ENCODE measurements at regions not wholly inside any gene's neighbourhood (a gene's known extent, or its start where the extent isn't known, plus 50 kb on each side); places are given as distances from the start of the nearest gene placed in this dataset.

DNA sequence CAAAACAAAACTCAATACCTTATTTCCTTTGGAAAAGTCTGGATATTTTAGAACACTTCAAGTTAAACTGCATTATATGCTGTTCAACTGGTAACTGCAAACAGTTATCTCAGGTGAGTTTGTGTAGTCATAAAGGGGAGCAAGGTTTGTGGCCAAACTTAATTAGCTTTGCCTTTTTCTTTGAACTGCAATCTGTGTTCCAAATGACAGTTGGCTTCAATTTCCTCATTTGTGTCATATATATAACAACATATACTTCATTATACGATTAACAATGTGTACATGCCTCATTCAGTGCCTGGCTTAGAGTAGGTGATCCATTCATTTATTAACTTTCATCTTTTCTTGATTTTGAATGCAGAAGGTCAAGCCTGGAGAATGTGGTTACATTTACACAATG lies 55.8 kb downstream of the KCNE4 start:
- no peak overlapping the region for H3K27ac Mint-ChIP-seq
- CTCF ChIA-PET: no interaction called here
- H3K4me3 Mint-ChIP-seq: no peak overlapping the region
- no peaks in the 10 kb centered on the region for H3K36me3 Mint-ChIP-seq
- no peaks in the 10 kb centered on the region for H3K4me1 Mint-ChIP-seq
- no peak for DNase-seq
- no peak for ATAC-seq
- H3K27me3 Mint-ChIP-seq: no peaks in the 10 kb centered on the region
- H3K9me3 Mint-ChIP-seq (ENCODE audit: low read depth): no peaks in the 10 kb centered on the region

DNA sequence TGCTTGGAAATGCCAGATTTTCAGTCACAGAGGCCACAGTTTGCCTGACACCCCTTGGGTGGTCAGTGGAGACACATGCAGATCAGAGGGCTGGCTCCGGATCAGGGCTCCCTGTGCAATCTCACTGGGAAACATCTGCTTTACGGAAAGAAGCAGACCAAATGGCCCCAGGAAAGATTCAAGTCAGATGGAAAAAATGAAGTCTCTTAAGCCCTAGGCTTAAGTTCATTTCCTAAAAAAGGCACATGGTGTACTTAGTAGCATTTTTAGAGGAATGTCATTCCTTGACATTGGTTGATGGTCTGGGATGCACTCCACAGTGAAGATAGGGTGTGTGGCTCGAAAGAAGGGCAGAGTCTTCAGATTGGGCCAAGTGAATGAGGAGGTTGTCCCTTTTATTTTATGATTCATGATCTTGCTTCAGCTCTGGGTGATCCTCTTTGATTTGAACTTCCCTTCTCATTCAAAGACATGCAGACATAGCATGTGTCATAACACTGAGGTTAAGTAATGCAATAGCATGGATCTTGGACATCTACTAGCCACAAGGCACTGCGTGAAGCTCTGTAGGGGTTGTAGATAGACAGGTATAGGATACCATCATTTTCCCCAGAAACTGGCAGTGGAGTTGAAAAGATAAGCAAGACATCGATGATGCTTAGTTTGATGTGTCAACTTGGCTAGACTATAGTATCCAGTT lies 56.5 kb downstream of the KCNE4 start:
- CTCF ChIA-PET: no interaction called here

DNA sequence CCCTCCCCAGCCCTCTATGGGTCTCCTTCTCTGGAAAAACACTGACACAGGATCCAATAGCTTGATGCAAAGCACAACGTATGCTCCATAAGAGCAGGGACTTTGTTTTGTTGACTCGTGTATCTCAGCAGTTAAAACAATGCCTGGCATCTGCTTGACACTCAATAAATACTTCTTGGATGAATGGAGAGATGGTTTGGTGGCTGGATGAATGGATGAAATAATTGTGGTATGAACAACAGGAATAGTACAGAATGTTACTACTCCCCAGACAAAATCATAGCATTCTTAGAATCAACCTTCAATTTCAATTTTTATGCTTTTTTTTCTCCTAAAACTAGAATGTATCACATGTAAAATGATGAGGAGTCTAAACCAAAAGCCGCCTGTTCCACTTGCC lies 57.4 kb downstream of the KCNE4 start:
- CTCF ChIA-PET: no interaction called here
- no peak overlapping the region for H3K4me3 Mint-ChIP-seq
- H3K4me1 Mint-ChIP-seq: no peaks in the 10 kb centered on the region
- no peaks in the 10 kb centered on the region for H3K27me3 Mint-ChIP-seq
- ATAC-seq (no peak), DNase-seq (no peak)
- H3K9me3 Mint-ChIP-seq (ENCODE audit: low read depth): no peaks in the 10 kb centered on the region
- no peak overlapping the region for H3K27ac Mint-ChIP-seq
- H3K36me3 Mint-ChIP-seq: no peaks in the 10 kb centered on the region

More for the DNA sequence above, 56.5 kb downstream of the KCNE4 start:
- Mint-ChIP-seq H3K4me1 (no peaks in the 10 kb centered on the region), H3K27me3 (no peaks in the 10 kb centered on the region), H3K9me3 (ENCODE audit: low read depth) (no peaks in the 10 kb centered on the region), H3K36me3 (no peaks in the 10 kb centered on the region), H3K4me3 (no peak overlapping the region), H3K27ac (no peak overlapping the region)
- DNase-seq (no peak), ATAC-seq (no peak)

DNA sequence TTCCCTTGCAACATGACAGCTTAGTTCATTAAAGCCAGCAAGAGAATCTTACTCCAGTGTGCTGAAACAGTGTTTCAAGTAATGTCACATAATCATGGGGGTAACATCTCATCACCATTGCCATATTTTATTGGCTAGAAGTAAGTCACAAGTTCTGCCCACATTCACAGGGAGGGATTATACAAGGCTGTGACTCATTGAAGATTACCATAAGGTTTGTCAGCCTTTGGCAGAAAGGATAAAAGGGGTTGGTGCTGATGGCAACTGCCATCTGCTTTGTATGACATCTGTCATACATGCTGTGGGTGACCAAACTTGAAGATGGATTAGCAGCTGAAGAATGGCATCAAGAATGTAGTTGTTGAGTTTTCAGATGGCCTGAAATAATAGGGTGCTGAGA lies 61.2 kb downstream of the KCNE4 start:
- DNase-seq (no peak), ATAC-seq (no peak)
- Mint-ChIP-seq H3K36me3 (no peaks in the 10 kb centered on the region), H3K27me3 (no peaks in the 10 kb centered on the region), H3K9me3 (ENCODE audit: low read depth) (no peaks in the 10 kb centered on the region), H3K4me1 (no peaks in the 10 kb centered on the region), H3K27ac (no peak overlapping the region), H3K4me3 (no peak overlapping the region)
- CTCF ChIA-PET: no interaction called here

DNA sequence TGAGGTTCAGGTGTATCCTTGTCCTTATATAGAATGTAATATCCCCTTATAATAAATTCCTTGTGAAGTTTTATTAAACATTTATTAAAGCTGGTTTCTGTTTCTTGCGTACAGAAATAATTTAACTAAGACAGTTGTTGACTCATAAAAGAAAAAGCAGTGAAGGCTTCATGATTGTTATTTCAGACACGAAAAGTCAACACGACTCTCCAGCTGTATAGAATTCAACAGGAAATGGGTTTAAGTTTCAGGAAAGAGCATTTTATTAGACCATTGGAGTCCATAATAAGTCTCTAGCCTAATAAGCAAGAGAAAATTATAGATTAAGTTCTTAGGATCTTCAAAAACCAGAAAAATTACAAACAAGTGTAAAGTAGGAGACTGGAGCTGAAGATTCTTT lies 62.2 kb downstream of the KCNE4 start:
- H3K9me3 Mint-ChIP-seq (ENCODE audit: low read depth): no peaks in the 10 kb centered on the region
- H3K4me1 Mint-ChIP-seq: no peaks in the 10 kb centered on the region
- CTCF ChIA-PET: no interaction called here
- no peak overlapping the region for H3K27ac Mint-ChIP-seq
- no peaks in the 10 kb centered on the region for H3K36me3 Mint-ChIP-seq
- DNase-seq (no peak), ATAC-seq (no peak)
- no peak overlapping the region for H3K4me3 Mint-ChIP-seq
- no peaks in the 10 kb centered on the region for H3K27me3 Mint-ChIP-seq

DNA sequence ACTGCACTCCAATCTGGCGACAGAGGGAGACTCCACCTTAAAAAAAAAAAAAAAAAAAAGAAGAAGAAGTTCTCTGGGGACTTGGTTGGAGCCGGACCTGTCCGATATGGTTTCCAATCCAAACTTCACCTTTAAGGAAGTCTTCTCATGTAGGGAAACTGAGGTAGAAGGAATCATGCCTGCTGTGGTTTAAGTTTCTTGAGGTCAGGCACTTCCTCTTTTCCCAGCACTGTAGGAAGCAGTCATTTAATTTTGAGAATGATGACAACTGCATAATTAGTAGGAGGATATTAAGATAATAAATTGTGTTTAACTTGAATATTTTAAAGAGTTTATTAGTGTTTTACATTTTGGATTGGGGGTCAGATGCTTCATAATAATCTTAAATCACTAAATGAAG lies 62.9 kb downstream of the KCNE4 start:
- DNase-seq: no peak
- CTCF ChIA-PET: no interaction called here
- H3K27ac Mint-ChIP-seq: no peak overlapping the region

DNA sequence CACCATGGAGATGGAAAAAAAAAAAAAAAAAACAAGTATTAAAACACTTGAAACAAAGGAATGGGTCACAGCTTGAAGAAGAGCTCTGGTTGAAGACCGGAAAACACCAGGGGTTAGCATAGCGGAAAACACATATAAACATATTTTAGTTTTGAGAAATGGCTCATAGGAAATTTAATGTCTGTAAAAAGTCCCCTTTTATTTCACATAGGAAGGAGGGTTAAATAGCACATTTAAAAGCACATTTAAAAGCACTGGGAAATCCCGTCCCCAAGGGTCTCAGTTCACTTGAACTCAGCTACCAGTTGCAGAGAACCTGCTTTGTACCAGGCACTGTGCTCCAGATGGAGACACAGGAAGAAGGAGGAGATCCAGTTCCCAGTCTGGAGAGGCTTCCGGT lies 65.5 kb downstream of the KCNE4 start:
- DNase-seq: no peak
- CTCF ChIA-PET: no interaction called here

More for the DNA sequence above, 62.9 kb downstream of the KCNE4 start:
- Mint-ChIP-seq H3K4me3 (no peak overlapping the region), H3K4me1 (no peaks in the 10 kb centered on the region), H3K9me3 (ENCODE audit: low read depth) (no peaks in the 10 kb centered on the region), H3K36me3 (no peaks in the 10 kb centered on the region), H3K27me3 (no peaks in the 10 kb centered on the region)
- no peak for ATAC-seq

DNA sequence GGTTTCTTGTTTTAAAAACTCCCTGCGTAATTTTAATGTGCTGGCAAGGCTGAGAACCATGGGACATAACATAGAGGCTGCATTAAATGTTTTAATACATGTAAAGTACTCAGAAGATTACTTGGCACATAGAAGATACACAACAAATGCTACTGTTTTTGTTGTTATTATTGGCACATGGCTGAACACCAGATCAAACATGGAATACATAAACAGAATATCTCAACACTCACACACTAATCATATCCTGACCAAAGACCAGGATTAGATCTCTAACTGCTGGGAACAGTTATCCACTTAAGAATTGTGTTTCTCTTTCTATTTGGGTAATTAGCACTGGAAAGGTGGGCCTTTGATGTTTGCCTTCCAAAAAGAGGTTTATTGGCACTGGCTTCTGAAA lies 69.3 kb downstream of the KCNE4 start:
- no peaks in the 10 kb centered on the region for H3K4me1 Mint-ChIP-seq
- H3K4me3 Mint-ChIP-seq: no peak overlapping the region
- no peak overlapping the region for H3K27ac Mint-ChIP-seq
- ATAC-seq (no peak), DNase-seq (no peak)
- H3K9me3 Mint-ChIP-seq (ENCODE audit: low read depth): no peaks in the 10 kb centered on the region
- no peaks in the 10 kb centered on the region for H3K27me3 Mint-ChIP-seq
- CTCF ChIA-PET: no interaction called here
- no peaks in the 10 kb centered on the region for H3K36me3 Mint-ChIP-seq

More for the DNA sequence above, 65.5 kb downstream of the KCNE4 start:
- no peak for ATAC-seq
- no peak overlapping the region for H3K4me3 Mint-ChIP-seq
- H3K4me1 Mint-ChIP-seq: no peaks in the 10 kb centered on the region
- H3K36me3 Mint-ChIP-seq: no peaks in the 10 kb centered on the region
- no peak overlapping the region for H3K27ac Mint-ChIP-seq
- no peaks in the 10 kb centered on the region for H3K27me3 Mint-ChIP-seq
- H3K9me3 Mint-ChIP-seq (ENCODE audit: low read depth): no peaks in the 10 kb centered on the region

DNA sequence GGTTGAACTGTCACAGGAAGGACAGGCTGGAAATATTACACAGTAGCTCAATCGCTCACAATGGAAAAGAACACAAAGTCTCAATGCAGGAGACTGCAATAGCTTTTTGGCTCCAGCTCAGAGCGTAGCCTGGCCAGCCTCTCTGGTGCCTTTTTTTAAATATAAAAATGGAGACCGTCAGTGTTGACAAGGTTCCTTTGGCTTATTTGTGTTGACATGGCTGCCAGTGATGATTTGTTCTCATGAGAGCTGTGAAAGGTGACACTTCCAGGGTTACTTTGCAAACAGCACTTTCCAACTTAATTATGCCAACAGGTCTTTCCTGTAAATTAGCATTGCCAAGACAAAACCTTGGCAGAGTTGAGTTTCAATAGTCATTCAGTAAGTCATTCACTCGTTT lies 70.8 kb downstream of the KCNE4 start:
- Mint-ChIP-seq H3K4me1 (no peaks in the 10 kb centered on the region), H3K27me3 (no peaks in the 10 kb centered on the region), H3K9me3 (ENCODE audit: low read depth) (no peaks in the 10 kb centered on the region), H3K36me3 (no peaks in the 10 kb centered on the region), H3K4me3 (no peak overlapping the region), H3K27ac (no peak overlapping the region)
- DNase-seq: no peak
- CTCF ChIA-PET: no interaction called here
- ATAC-seq: no peak

DNA sequence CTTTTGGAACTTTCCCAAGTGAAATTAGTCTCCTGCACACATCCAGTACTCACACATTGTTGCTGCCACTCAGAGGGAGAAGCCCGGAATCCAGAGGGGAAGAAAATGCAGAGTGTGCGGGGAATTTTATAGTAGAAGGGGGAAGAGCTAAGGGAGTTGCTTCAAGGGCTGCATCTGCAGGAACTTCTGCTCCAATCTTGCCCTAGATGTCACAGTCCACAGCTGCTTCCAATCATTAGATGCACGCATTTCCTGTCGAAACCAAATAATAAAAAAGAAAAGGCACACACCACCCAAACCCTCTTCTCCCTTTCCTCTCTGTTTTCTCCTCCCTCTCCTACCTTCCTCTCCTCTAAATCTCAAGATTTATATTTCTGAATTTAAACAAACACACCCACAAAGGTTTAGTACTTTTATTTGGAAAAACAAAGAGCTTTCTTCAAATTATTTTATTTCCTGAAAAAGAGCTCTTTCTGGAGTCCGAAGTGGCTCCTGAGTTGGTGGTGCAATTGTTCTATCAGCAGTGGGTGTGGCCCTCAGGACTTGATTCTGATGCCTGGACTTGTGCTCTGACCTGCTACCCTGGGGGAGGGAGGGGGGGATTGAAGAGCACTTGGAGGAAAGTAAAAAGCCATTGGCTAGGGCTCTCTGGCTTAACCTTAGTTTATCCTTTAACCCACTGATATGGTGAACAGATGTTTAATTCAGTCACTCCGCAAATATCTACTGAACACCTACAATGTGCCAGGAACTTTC lies 72.0 kb downstream of the KCNE4 start:
- Mint-ChIP-seq H3K4me1 (no peaks in the 10 kb centered on the region), H3K27ac (no peak overlapping the region), H3K36me3 (no peaks in the 10 kb centered on the region), H3K27me3 (no peaks in the 10 kb centered on the region), H3K4me3 (no peak overlapping the region), H3K9me3 (ENCODE audit: low read depth) (no peaks in the 10 kb centered on the region)
- no peak for ATAC-seq
- no peak for DNase-seq
- CTCF ChIA-PET: no interaction called here

DNA sequence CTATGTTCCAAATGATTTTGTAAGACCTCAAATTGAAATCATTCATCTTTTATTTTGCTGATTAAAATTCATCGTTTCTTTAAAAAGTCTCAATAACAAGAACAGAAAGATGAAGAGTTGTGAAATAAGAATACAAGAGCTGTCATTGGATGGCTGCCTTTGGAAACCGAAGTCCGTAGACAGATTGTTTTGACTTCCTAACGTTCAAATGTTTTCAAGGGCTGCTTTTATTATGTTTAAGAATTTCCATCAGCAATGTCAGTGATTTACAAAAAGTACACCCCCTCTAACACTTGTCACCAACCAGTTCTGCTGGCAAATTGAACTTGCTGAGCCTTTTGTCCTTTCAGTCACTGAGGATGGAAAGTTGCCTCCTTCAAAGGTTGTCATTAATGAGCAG lies 89.6 kb downstream of the KCNE4 start:
- Mint-ChIP-seq H3K4me3 (no peak overlapping the region), H3K9me3 (ENCODE audit: low read depth) (no peaks in the 10 kb centered on the region), H3K4me1 (no peaks in the 10 kb centered on the region), H3K27ac (no peak overlapping the region), H3K36me3 (no peaks in the 10 kb centered on the region), H3K27me3 (no peaks in the 10 kb centered on the region)
- CTCF ChIA-PET: no interaction called here
- DNase-seq (no peak), ATAC-seq (no peak)

DNA sequence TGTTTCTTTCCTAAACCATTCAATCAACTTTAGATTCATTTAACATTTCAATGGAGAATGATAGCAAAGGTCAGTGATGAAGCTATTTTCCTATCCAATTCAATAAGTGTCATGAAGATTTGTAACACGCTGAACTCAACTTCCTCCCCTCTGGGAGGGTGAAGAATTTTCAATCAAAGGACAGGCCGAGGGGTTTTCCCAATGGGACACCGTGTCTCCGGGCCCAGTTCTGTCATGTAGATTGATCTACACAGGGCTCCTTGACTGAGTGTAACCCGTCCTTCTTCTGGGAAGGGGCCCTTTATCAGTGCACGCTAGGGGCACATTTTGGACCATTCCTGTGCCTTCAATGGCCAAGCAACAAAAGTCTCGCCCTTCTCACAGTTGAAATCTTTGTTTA lies 90.1 kb downstream of the KCNE4 start:
- Mint-ChIP-seq H3K9me3 (ENCODE audit: low read depth) (no peaks in the 10 kb centered on the region), H3K36me3 (no peaks in the 10 kb centered on the region), H3K27ac (no peak overlapping the region), H3K4me3 (no peak overlapping the region), H3K27me3 (no peaks in the 10 kb centered on the region), H3K4me1 (no peaks in the 10 kb centered on the region)
- ATAC-seq (no peak), DNase-seq (no peak)
- CTCF ChIA-PET: no interaction called here

DNA sequence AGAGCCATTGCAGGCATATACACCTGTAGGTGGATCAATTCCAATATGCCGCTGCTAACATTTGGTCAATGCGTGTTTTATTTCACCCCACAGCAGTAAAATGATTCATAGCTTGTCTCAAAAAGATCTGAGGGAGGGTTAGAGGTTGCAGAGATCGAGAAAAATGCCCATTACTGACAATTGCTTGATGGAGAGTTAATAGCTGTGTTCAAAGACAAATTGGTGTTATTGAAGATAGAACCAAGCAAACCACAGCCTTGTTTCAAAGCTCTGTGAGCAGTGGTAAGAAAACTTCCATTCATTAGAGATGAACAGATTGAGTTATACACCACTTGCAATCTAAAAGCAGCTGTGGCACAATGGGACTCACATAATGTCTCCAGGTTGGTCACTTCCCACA lies 95.4 kb downstream of the KCNE4 start:
- Mint-ChIP-seq H3K4me3 (no peak overlapping the region), H3K27me3 (no peaks in the 10 kb centered on the region), H3K36me3 (no peaks in the 10 kb centered on the region), H3K27ac (no peak overlapping the region), H3K9me3 (ENCODE audit: low read depth) (no peaks in the 10 kb centered on the region), H3K4me1 (no peaks in the 10 kb centered on the region)
- DNase-seq (no peak), ATAC-seq (no peak)
- CTCF ChIA-PET: no interaction called here

DNA sequence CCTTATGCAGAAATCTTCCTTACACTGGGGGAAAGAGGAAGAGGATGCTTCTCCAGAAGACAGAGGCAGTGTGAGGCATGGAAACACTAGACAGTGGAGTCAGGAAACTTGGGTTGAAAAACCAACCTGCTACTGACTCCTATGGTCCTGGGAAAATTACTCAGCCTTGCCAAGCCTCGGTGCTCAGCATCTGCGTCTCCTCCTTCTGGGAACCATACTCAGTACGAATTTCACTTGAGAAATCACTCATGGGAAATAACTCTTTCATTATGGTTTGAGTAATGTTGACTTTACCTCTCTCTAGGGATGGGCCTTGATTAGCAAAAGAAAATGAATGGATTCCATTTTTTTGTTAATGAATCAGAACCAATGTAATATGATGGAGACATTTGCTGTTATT lies 96.5 kb downstream of the KCNE4 start:
- no peak overlapping the region for H3K4me3 Mint-ChIP-seq
- no peaks in the 10 kb centered on the region for H3K4me1 Mint-ChIP-seq
- no peak overlapping the region for H3K27ac Mint-ChIP-seq
- no peaks in the 10 kb centered on the region for H3K36me3 Mint-ChIP-seq
- CTCF ChIA-PET: no interaction called here
- ATAC-seq (no peak), DNase-seq (no peak)
- H3K9me3 Mint-ChIP-seq (ENCODE audit: low read depth): no peaks in the 10 kb centered on the region
- H3K27me3 Mint-ChIP-seq: no peaks in the 10 kb centered on the region

Measured in activated CD8-positive, alpha-beta memory T cell treated with anti-CD3 and anti-CD28 coated beads, Interleukin-2, amount 10 ng/mL, durations not matched to agents 7 days and 5 days (primary cell).